Right lobe of liver (tissue), 4 donors: ENCODE measurements at regions not wholly inside any gene's neighbourhood (a gene's known extent, or its start where the extent isn't known, plus 50 kb on each side); places are given as distances from the start of the nearest gene placed in this dataset.

Experiments used
- POLR2A ChIP-seq: fragments of 450-650 bp; IDR thresholded peaks from one replicate; pipeline ENCODE4 v1.6.1; 2017; ENCODE audit warnings: antibody characterized with exemption, mild to moderate bottlenecking
- TF ChIP-seq, protein P1 (sequence below), 4 donors: fragments of 200-600 bp in 3 of 4; fragments of 450-650 bp in 1 of 4; IDR thresholded peaks; one replicate each; pipeline versions ENCODE4 v1.5.1 to v1.8.0; 2016 to 2022; ENCODE audit warnings: antibody characterized with exemption in 4 of 4, mild to moderate bottlenecking in 2 of 4
- donor health status: DM: no; HTN: no; CAD: no.
- donor health status: DM: no; HTN: no; CAD: no.
- donor health status: DM: no; HTN: yes; CAD: no.

GRCh38 chrX:30990361-30990760 lies 81.5 kb downstream of the FTHL17 start:
- TF ChIP-seq, protein P1, sequence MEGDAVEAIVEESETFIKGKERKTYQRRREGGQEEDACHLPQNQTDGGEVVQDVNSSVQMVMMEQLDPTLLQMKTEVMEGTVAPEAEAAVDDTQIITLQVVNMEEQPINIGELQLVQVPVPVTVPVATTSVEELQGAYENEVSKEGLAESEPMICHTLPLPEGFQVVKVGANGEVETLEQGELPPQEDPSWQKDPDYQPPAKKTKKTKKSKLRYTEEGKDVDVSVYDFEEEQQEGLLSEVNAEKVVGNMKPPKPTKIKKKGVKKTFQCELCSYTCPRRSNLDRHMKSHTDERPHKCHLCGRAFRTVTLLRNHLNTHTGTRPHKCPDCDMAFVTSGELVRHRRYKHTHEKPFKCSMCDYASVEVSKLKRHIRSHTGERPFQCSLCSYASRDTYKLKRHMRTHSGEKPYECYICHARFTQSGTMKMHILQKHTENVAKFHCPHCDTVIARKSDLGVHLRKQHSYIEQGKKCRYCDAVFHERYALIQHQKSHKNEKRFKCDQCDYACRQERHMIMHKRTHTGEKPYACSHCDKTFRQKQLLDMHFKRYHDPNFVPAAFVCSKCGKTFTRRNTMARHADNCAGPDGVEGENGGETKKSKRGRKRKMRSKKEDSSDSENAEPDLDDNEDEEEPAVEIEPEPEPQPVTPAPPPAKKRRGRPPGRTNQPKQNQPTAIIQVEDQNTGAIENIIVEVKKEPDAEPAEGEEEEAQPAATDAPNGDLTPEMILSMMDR (IDR thresholded peaks at IDR 0.05) = no peak
- TF ChIP-seq POLR2A = no peak
